Astrocyte of the spinal cord (primary cell): ENCODE measurements at regions not wholly inside any gene's neighbourhood (a gene's known extent, or its start where the extent isn't known, plus 50 kb on each side); places are given as distances from the start of the nearest gene placed in this dataset.

ENCODE experiments used
- DNase-seq: peaks from one replicate; pipeline ENCODE4 v3.0.0; 2011; ENCODE audit warnings: low read depth, low spot score
- H3K4me3 ChIP-seq: 2 replicates; pipeline ENCODE4 v1.5.1; 2011; ENCODE audit warnings: low read depth, mild to moderate bottlenecking, low read length, moderate library complexity
- in situ Hi-C: cut with HindIII; loops from 2 replicates; pipeline ENCODE4 v1.10.0; 2017; ENCODE audit warnings: low sequenced_read_pairs
- TF ChIP-seq, protein P1 (sequence below): IDR thresholded peaks from 2 replicates; pipeline ENCODE4 v1.5.1; 2012; ENCODE audit warnings: low read depth, mild to moderate bottlenecking, low read length, inconsistent platforms

DNA sequence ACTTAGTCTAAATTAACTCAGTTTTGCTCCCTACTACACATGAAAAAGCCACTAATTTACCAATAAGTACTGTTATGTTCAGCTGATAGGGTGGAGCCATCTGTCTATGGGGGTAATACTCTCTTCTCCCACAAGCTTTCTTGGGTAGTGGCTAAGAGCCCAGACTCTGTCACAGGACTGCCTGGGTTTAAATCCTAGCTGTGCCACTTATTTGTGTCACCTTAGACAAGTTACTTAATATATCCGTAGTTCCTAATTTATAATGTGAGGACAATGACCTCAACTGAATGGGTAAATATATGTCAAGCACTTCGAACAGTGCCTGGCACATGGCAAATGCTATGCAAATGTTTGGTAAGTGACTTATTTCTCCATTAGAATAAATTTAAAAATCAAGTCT is 185.6 kb downstream of the DACT1 start:
- in situ Hi-C loops, result no loop called here

DNA sequence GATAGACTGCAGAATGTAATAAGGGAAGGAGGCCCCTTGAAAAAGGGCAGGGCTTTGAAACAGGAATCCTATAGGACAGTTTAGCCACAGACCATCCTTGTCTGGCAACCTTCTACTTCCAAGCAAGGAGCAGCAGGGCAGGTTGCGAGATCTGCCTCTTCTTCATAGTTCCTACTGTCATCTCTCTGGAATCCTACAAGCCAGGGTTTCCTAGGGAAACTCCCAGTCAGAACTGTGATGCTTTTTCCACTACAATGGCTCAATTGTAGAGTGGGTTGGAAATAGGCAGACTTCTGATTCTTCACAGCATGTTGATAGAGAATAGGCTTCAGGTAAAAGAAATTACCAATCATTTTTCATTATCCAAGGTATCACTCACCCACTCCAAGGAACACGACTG is 186.3 kb downstream of the DACT1 start:
- H3K4me3 ChIP-seq, result no peak overlapping the region
- TF ChIP-seq, protein P1, sequence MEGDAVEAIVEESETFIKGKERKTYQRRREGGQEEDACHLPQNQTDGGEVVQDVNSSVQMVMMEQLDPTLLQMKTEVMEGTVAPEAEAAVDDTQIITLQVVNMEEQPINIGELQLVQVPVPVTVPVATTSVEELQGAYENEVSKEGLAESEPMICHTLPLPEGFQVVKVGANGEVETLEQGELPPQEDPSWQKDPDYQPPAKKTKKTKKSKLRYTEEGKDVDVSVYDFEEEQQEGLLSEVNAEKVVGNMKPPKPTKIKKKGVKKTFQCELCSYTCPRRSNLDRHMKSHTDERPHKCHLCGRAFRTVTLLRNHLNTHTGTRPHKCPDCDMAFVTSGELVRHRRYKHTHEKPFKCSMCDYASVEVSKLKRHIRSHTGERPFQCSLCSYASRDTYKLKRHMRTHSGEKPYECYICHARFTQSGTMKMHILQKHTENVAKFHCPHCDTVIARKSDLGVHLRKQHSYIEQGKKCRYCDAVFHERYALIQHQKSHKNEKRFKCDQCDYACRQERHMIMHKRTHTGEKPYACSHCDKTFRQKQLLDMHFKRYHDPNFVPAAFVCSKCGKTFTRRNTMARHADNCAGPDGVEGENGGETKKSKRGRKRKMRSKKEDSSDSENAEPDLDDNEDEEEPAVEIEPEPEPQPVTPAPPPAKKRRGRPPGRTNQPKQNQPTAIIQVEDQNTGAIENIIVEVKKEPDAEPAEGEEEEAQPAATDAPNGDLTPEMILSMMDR, result no peak
- in situ Hi-C loops, result no loop called here
- DNase-seq, result no peak

More for the DNA sequence above, 185.6 kb downstream of the DACT1 start:
- no peak for DNase-seq
- TF ChIP-seq, protein P1, result no peak
- H3K4me3 ChIP-seq, result no peak overlapping the region

DNA sequence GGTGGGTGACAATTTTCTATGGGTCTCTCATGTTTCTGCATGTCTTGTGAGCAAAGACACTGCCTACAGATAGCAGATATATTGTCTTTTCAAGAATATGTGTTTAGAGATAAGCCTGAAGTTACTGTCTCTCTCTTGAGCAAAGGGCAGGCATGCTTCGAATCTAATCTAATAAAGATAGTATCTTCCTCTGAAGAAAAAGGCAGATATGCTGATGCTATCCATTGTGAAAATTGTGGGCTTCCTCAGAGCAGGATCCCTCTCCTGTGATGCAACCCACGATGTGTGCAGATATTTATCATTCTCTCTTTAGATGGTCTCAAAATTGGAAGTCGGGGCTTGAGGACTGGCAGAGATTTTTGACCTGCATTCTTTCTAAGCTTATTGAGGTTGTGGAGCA is 187.0 kb downstream of the DACT1 start:
- TF ChIP-seq, protein P1, result no peak
- in situ Hi-C loops, result no loop called here
- no peak for DNase-seq
- H3K4me3 ChIP-seq, result no peak overlapping the region

DNA sequence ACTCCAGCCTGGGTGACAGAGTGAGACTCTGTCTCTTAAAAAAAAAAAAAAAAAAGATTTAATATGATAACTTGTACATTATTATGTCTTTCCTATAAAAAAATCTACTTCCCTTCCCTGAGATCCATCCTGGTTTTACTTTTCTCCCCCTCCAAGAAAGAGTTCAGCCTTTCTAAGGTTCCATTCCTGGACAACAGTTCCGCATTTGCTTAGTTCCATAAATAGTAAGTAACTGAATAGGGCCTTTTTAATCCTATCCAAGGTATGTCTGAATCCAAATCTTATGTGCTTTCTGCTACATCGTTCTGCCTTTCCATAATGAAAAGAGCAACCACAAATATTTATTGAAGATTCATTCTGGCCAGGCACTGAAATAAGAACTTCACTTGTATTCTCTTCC is 187.8 kb downstream of the DACT1 start:
- in situ Hi-C loops, result no loop called here
- no peak overlapping the region for H3K4me3 ChIP-seq
- DNase-seq, result no peak
- TF ChIP-seq, protein P1, result no peak

DNA sequence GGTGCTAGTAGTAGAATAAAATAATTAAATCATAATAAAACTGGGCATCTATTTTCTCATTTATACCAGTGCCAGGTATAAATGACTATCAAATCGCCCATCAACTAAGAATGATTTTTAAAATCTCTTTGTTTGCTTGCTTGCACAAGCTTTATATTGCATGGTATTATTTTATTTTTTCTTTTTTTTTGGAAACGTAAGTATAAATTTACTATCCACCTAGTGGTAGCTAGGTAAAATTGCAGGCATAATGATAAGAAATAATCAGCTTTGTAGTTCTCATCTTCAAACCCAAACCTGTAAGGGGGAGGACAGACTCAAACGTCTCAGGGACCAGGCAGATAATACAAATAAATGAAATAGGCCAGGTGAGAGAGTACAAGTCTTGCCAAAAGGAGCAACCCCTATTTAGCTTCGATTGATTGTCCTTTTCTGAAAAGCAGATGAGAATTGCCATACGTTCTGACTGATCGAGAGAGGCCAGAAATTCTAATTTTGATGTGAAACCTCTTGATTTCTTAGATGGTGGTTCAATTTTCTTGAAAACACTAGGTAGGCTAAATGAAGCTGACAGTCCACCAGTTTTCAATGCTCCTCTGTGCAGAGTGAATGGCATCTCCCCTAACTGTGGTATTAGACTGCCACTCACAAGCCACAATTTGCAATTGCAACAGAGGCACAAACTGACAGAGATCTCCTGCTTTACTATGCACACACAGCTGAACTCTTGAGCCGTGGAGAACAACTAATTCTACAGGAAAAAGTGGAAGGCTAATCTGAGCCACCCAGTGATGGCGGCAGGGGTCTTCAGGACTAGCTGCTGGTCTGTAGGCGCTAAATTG is 189.3 kb downstream of the DACT1 start:
- no peak for DNase-seq
- in situ Hi-C loops, result no loop called here
- TF ChIP-seq, protein P1, result peak; percentile 22
- no peak overlapping the region for H3K4me3 ChIP-seq

DNA sequence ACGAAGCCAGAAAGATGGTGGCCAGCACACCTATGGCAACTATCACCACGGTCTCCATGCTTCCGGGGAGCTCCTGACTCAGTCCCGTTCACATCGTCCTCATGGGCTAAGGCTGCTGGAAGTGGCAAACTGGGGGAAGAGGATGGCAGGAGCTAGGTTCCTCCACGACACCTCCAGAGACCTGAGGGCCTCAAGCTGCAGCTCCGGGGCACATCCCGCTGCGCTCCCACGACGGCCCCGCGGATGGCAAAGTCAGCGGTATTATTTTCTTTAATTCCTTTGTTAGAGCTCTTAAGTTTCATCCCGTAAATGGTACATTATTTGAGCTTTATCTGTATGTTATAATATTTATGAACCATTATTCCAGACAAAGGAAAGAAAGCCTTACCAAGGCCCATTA is 190.5 kb downstream of the DACT1 start:
- TF ChIP-seq, protein P1, result no peak
- no peak for DNase-seq
- H3K4me3 ChIP-seq, result no peak overlapping the region
- in situ Hi-C loops, result no loop called here
